ENCODE measurements at regions not wholly inside any gene's neighbourhood (a gene's known extent, or its start where the extent isn't known, plus 50 kb on each side); places are given as distances from the start of the nearest gene placed in this dataset.
"Not testable (repeated sequence)": the region's sequence is repeated elsewhere in the genome, so short reads cannot be mapped to it uniquely, and the experiment has no call there.

GRCh38 chr14:86442135-86442534 lies 912.2 kb downstream of the FLRT2 start:
- no peak for DNase-seq (ENCODE audit: low spot score)

- no peak for DNase-seq (ENCODE audit: low spot score)
These were observed 900.9 kb downstream of the FLRT2 start for GRCh38 chr14:86430853-86431252.

GRCh38 chr14:86423214-86423613 lies 893.3 kb downstream of the FLRT2 start:
- no peak for DNase-seq (ENCODE audit: low spot score)

GRCh38 chr14:86420131-86420530 lies 890.2 kb downstream of the FLRT2 start:
- no peak for DNase-seq (ENCODE audit: low spot score)

- DNase-seq (ENCODE audit: low spot score), result no peak
These were observed 884.2 kb downstream of the FLRT2 start for GRCh38 chr14:86414146-86414545.

DNA sequence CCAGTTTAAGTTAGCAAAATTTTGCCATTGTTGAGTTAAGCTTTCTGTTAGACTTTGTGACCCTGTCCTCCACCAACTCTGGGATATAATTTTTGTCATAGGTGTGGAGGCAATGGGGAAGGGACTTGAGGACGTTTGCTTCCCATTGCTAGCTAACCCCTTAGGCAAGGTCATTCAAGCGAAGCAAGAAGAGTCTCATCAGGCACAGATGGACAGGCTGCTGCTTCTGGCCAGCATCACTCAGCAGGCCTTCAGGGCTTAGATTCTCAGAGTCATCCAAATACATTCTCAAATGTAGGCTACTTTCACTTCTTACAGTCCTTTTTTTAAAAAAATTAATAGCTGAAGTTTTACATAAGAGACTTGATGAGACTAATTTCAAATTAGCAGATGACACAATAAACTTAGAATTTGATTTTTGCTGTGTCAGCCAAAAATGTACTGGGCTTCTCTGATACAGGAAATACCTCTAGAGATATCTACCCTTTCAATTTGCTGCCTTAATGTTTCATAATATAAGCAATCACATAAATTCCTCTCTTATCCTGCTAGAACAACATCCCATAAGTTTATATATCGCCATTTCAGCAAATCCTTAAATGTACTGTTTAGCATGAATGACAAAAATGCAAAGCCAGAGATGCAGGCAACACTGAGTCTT lies 875.2 kb downstream of the FLRT2 start:
- no peak for DNase-seq (ENCODE audit: low spot score)

- no peak for DNase-seq (ENCODE audit: low spot score)
These were observed 874.5 kb downstream of the FLRT2 start for GRCh38 chr14:86404425-86404824.

DNA sequence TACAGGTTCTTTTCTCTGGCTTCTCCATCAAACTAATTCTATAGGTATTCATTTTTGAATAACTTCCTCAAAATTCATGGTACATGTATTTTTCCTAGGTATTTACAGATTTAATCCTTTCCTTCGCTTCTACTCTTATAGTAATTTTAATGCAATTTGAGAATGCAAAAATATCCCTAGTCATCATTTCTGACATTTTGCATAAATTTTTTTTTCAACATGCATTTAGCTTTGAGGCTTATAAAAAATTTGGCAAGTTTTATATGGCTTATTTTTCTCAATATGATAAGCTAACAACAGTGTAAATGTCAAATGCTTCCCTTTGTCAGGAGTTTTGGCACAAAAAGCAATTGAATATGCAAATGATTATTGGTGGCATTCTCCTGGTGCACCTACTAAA lies 872.6 kb downstream of the FLRT2 start:
- DNase-seq (ENCODE audit: low spot score), result no peak

GRCh38 chr14:86391085-86391484 lies 861.1 kb downstream of the FLRT2 start:
- DNase-seq (ENCODE audit: low spot score), result no peak

- no peak for DNase-seq (ENCODE audit: low spot score)
These were observed 858.3 kb downstream of the FLRT2 start for GRCh38 chr14:86388216-86388615.

- DNase-seq (ENCODE audit: low spot score), result no peak
These were observed 843.9 kb downstream of the FLRT2 start for GRCh38 chr14:86373886-86374285.

- no peak for DNase-seq (ENCODE audit: low spot score)
These were observed 842.5 kb downstream of the FLRT2 start for GRCh38 chr14:86372402-86372801.

DNA sequence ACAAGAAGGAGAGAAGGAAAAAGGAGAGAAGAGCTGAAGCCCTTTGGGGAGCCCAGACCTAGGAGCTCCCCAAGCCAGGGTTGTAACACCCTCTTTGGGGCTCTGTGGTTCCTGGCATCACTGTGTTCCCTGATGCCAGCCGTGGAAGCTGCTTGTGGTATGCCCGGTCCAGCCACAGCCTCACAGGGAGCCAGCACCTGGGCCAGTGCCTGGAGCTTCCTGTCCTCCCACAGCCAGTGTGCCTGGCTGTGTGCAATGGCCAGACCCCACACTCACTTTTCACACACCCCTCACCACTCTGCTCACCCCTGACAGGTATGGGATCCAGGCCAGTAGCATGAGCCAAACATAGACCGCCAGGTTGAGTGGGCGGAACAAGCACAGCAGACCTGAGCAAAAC lies 834.7 kb downstream of the FLRT2 start:
- DNase-seq (ENCODE audit: low spot score), result no peak

- no peak for DNase-seq (ENCODE audit: low spot score)
These were observed 833.6 kb downstream of the FLRT2 start for GRCh38 chr14:86363576-86363975.

DNA sequence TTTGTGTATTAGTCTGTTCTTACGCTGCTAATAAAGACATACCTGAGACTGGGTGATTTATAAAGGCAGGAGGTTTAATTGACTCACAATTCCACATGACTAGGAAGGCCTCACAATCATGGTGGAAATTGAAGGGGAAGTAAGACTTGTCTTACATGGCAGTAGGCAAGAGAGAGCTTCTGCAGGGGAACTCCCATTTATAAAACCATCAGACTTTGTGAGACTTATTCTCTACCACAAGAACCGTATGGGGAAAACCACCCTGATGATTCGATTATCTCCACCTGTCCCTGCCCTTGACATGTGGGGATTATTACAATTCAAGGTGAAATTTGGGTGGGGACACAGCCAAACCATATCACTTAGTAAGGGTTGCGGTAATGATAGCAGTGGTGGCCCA lies 833.1 kb downstream of the FLRT2 start:
- no peak for DNase-seq (ENCODE audit: low spot score)

GRCh38 chr14:86357876-86358275 lies 827.9 kb downstream of the FLRT2 start:
- no peak for DNase-seq (ENCODE audit: low spot score)

GRCh38 chr14:86357119-86357518 lies 827.2 kb downstream of the FLRT2 start:
- no peak for DNase-seq (ENCODE audit: low spot score)

DNA sequence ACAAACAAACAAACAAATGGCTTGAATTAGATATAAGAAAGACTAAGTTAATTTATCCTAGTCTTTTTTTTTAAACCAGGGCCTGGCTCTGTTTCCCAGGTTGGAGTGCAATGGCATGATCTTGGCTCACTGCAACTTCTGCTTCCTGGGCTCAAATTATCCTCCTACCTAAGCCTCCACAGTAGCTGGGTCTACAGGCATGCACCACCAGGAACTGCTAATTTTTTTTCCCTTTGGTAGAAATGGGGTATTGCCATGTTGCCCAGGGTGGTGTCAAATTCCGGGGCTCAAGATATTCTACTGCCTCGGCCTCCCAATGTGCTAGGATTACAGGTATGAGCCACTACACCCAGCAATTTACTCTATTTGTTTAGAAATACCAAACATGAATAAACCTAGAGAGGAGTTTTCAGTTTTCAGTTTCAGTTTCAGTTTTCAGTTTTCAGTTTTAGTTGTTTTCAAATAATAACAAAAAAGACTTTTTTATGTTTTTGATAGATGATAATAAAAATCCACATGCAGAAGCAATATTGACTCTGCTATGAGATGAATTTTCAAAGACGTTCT lies 817.0 kb downstream of the FLRT2 start:
- no peak for DNase-seq (ENCODE audit: low spot score)

- DNase-seq (ENCODE audit: low spot score), result no peak
These were observed 804.4 kb downstream of the FLRT2 start for GRCh38 chr14:86334355-86334754.

GRCh38 chr14:86333493-86333892 lies 803.5 kb downstream of the FLRT2 start:
- no peak for DNase-seq (ENCODE audit: low spot score)

DNA sequence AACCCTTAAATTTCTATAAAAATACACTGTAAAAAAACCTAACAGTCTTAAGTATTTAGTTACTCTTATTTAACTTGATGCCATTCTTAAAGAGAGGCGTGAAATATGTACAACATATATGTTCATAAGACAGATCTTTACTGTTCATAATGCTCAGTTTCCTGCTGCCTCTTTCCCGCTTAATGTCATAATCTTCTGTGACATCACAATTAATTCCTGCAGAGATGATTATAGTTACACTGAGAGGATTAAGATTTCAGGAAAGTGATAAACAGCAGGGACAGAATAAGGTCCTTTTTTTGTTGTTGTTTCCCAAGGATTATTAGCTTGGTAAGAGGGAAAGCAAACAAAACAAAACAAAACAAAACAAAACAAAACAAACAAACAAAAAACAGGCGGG lies 801.4 kb downstream of the FLRT2 start:
- no peak for DNase-seq (ENCODE audit: low spot score)

DNA sequence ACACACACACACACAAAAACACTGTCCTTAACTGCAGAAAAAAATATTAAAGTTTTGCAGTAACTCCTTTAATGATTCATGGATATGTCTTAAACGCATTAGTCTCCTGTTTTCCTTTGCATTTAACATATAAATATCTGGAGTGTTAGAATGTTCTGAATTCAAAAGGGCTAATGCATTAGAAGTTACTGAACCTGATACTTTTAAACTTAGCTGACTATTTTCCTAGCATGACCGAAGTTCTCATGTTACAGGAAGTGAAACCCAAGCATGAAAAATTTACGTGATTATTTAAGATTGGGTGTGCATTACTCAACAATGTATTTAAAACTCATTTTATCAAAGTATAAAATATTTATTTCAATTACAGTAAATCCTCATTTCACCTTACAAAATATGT lies 791.2 kb downstream of the FLRT2 start:
- no peak for DNase-seq (ENCODE audit: low spot score)

GRCh38 chr14:86312154-86312665 lies 782.3 kb downstream of the FLRT2 start:
- not testable (repeated sequence) for DNase-seq (ENCODE audit: low spot score)
